Cardiac septum (tissue), 1 donor: ENCODE measurements at regions not wholly inside any gene's neighbourhood (a gene's known extent, or its start where the extent isn't known, plus 50 kb on each side); places are given as distances from the start of the nearest gene placed in this dataset.
"Not testable (repeated sequence)": the region's sequence is repeated elsewhere in the genome, so short reads cannot be mapped to it uniquely, and the experiment has no call there.

Source experiments
- DNase-seq: peaks from one replicate; pipeline ENCODE4 v3.0.0-alpha.2; 2020; ENCODE audit warnings: low spot score
- intact Hi-C: fragments of 100-400 bp; cut with DNase I; formaldehyde crosslinking; loops from one replicate; pipeline ENCODE4 v1.14.0; 2022
- donor health status: DM: no; HTN: no; CAD: no.

- intact Hi-C loops: loop anchor here (5.0 kb wide), 4 partner anchors 357 to 612 kb away; no protein-coding TSS in a partner anchor
Observed at GRCh38 chr10:78659598-78659967, 409.2 kb upstream of the ZMIZ1 start.

DNA sequence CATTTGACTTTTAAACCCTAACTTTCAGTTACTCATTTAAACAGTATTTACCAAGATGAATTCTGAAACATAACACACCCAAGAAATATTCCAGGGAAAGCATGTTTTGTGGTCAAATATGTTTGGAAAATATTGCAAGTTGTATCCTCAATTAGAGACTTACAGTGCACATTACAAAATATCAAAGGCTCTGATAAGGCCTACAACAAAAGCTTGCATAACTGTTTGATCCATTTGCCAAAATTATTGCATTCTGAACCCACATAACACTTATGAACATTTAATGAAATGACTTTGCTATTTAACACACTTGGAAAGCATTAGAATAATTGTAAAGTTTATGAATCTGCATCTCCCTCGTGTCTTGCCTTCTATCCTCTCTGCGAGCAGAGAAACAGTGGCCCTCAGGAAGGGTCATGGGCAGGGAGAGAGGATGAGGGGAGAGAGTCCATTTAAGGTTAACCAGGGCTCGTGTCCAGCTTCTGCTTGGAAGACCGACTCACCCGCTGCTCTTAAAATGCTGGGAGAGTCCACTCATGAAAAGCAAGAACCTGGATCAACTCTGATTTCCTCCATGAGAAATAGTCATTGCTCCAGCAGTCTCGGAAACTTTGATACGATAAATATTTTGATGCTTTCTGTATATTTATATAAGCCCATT is 408.2 kb upstream of the ZMIZ1 start:
- intact Hi-C loops: no loop called here
- DNase-seq: no peak

More at GRCh38 chr10:78659598-78659967, 409.2 kb upstream of the ZMIZ1 start:
- no peak for DNase-seq

DNA sequence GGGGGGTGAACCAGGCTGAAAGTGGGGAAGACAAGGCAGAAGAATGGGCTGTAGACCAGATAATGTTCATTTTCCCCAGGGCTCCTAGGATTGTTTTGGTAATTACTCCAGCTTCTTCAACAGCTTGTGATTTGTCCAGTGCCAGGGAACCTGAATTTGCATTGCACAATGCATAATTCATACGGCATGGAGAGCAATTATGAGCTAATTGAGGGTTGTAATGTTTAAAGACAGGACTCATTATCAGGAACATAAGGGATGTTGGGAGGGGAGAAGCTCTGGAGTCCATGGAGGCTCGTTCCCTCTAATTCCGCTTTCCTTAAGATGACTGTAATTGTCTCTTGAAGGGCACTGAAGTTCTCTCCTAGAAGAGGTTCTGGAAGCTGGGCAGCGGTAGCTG is 405.0 kb upstream of the ZMIZ1 start:
- intact Hi-C loops: no loop called here
- DNase-seq: no peak

DNA sequence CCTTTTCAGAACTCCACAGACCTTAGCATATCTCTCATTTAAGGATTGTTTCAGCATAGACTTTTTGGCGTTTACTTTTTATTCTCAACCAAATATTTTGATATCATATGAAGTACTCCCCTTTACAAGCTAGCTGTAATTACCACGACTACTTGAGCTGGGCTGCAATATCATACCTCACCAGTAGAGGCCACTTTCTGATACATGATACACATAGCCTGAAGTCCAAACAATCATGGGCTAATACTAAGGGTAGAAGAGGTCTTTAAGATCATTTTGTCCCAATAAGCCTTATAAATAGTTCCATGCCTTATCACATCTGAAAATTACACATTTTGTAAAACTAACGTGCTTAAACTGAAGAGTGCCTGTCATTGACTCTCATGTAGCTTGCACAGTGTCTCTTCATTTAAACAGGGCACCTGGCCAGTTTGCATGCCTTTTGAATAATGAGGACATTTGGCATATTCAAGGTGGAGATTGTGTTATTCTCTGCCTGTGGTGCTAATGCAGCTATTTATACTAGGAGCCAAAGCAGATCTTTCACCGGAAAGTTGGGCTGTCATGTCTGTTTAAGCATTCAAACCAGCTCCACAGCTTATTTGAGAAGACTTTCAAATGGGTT is 403.7 kb upstream of the ZMIZ1 start:
- DNase-seq: no peak
- intact Hi-C loops: no loop called here

DNA sequence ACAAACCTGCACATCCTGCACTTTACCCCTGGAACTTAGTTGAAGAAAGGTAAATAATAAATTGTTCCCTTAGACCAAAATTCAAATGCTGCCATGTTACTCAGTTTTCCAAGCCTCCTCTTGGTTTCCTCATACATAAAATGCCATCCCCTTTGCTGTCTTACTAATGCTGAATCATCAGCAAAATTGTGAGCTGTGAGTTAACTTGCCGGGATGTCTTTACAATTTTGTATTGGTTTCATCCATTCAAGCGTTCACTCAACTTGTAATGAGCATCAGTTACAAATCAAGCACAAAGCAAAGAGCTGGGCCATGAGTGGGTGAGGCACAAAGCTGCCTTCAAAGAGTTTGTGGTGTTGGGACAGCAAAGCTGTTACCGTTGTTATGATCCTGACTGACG is 395.8 kb upstream of the ZMIZ1 start:
- no peak for DNase-seq
- intact Hi-C loops: no loop called here

DNA sequence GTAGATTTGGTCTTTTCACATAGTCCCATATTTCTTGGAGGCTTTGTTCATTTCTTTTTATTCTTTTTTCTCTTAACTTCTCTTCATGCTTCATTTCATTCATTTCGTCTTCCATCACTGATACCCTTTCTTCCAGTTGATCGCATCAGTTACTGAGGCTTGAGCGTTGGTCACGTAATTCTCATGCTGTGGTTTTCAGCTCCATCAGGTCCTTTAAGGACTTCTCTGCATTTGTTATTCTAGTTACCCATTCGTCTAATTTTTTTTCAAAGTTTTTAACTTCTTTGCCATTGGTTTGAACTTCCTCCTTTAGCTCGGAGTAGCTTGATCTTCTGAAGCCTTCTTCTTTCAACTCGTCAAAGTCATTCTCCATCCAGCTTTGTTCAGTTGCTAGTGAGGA is 387.6 kb upstream of the ZMIZ1 start:
- intact Hi-C loops, DNase-seq: not testable (repeated sequence)

GRCh38 chr10:78681986-78682385 is 386.8 kb upstream of the ZMIZ1 start:
- intact Hi-C loops, DNase-seq: not testable (repeated sequence)

DNA sequence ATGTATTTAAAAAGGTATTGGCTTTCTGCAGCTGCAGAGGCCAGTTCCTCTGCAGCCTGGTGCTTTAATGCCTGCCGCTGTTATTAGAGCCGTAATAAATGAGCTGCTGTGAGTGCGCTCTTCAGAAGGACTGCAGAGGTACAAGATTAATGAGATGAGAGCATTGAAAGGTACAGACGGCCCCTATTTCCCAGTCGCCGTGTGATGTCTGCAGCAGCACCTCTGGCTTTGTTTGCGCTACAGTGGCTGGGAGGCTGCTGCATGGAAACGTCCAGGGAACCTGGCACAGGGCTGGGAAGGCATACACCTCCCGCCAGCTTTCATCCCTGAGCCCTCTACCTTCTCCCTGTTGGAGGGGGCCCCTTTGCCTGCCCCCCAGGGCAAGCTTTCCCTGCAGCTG is 383.8 kb upstream of the ZMIZ1 start:
- intact Hi-C loops: no loop called here
- DNase-seq: no peak

- intact Hi-C loops: no loop called here
- no peak for DNase-seq
Observed at GRCh38 chr10:78685466-78686103, 383.2 kb upstream of the ZMIZ1 start.

- intact Hi-C loops: no loop called here
- no peak for DNase-seq
Observed at GRCh38 chr10:78686444-78687060, 382.2 kb upstream of the ZMIZ1 start.

- intact Hi-C loops: no loop called here
Observed at GRCh38 chr10:78687626-78688025, 381.1 kb upstream of the ZMIZ1 start.

DNA sequence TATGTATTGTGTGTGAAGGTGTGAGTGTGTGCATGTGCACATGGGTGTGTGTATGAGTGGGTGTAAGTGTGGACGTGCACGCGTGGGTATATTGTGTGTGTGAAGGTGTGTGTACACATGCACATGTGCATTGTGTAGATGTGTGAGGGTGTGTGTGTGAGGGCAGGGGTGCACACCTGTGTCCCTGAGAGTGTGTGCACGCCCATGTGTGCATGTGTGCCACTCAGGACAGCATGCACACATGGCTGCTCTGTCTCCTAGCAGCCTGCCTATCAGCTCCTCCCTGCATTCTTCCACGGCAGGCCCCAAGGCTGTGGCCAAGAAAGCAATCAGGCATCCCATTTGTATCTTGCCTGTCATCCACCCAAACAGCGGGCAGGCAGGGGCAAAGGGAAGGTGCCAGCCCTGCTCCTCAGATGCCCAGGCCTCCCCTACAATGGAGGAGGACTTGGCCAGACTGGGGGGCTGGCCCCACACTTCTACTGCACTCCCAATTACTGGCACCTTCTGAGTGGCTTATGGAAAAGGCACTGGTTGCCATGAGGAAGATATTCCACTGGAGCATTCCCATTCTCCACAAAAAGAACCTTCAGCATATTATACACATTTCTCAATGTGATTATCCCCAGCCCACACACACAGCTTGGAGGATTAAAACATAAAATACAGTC is 380.4 kb upstream of the ZMIZ1 start:
- DNase-seq: no peak
- intact Hi-C loops: no loop called here

More at GRCh38 chr10:78687626-78688025, 381.1 kb upstream of the ZMIZ1 start:
- no peak for DNase-seq

GRCh38 chr10:78688901-78689583 is 379.7 kb upstream of the ZMIZ1 start:
- no peak for DNase-seq

GRCh38 chr10:78689584-78689935 is 379.2 kb upstream of the ZMIZ1 start:
- intact Hi-C loops: no loop called here
- no peak for DNase-seq

More at GRCh38 chr10:78688901-78689583, 379.7 kb upstream of the ZMIZ1 start:
- intact Hi-C loops: no loop called here

DNA sequence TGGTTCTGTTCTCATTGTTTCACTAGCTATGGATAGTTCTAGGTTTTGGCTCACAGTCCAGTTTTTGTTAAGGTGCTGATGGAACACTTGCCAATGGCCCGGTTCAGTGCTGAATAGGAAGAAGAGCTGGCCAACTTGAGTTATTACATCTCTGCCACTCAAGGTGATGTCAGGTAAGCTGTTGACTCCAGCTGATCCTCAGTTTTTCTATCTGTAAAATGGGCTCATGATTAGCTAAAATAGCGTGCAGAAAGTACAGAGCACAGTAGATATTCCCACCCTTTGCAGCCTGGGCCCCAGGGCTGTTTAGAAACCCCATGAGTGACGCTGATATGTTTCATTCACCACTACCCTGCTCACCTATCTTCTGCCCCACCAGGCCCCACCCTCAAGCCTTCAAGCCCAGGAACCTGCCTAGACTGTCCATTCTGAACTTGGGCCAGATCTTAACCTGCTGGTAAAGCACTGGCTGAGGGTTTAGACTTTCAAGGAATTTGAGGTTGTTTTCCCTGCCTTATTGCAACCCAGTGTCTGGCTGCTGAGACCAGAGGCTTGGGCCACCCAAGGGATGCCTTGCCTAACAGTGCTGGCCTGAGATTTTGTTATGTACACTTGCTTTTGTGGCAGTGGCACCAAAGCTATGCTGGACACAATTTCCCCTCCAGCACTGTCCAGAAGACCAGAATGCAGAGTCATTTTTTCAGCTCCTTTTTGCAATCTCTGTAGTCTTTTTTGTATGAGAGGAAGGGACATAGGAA is 378.2 kb upstream of the ZMIZ1 start:
- intact Hi-C loops: no loop called here
- DNase-seq: no peak

DNA sequence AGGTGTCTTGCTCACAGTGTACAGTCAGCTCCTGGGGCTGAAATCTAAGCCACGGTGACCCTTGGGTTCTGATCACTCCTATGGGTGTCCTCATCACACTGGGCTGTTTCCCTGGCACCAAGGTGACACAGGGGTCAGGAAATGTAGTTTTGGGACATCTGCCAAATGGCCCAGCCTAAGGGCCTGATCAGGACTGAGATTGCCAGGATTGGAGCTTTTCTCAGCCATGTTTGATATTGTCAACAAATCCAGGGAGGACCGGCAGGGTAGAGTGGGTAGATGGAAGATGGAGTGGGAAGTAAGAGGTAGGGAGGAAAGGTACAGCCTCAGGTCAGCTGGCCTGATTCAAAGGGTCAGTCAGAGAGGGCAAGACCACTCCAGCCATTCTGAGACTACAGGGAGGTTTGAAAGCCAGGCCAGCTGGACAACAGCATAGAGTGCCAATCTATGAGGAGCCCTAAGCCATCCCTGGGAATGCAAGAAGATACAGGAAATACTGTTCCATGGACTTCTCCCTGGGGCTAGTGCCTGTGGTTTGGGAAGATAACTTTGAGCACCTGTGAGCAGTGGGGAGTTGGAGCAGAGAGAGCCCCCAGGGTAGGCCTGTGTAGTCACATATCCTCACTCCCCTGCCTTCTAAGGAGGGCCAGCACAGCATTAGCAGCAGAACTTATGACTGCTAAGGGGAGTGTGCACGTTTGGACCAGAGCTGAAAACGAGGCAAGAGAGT is 377.3 kb upstream of the ZMIZ1 start:
- intact Hi-C loops: no loop called here
- no peak for DNase-seq

GRCh38 chr10:78692071-78692470 is 376.7 kb upstream of the ZMIZ1 start:
- no peak for DNase-seq
- intact Hi-C loops: no loop called here

- no peak for DNase-seq
Observed at GRCh38 chr10:78695846-78696245, 372.9 kb upstream of the ZMIZ1 start.

More at GRCh38 chr10:78695846-78696245, 372.9 kb upstream of the ZMIZ1 start:
- intact Hi-C loops: no loop called here
